Epithelial cell of prostate (primary cell): ENCODE measurements at regions not wholly inside any gene's neighbourhood (a gene's known extent, or its start where the extent isn't known, plus 50 kb on each side); places are given as distances from the start of the nearest gene placed in this dataset.

Experiments
- DNase-seq: peaks from one replicate; pipeline ENCODE4 v3.0.0-alpha.2; 2011; ENCODE audit warnings: low read depth, low spot score
- H3K27ac ChIP-seq: fragments of 450-650 bp; 2 replicates; pipeline ENCODE4 v1.5.1; 2017; ENCODE audit warnings: mild to moderate bottlenecking

- no peak for DNase-seq
Measured at GRCh38 chr16:88295671-88296436, 86.9 kb upstream of the ZNF469 start.

GRCh38 chr16:88296437-88297177, 86.2 kb upstream of the ZNF469 start:
- no peak overlapping the region for H3K27ac ChIP-seq
- no peak for DNase-seq

More at GRCh38 chr16:88295671-88296436, 86.9 kb upstream of the ZNF469 start:
- no peak overlapping the region for H3K27ac ChIP-seq

GRCh38 chr16:88297178-88297720, 85.5 kb upstream of the ZNF469 start:
- DNase-seq = no peak
- H3K27ac ChIP-seq = no peak overlapping the region

- DNase-seq = peak; percentile 66
Measured at GRCh38 chr16:88298181-88298832, 84.5 kb upstream of the ZNF469 start.

GRCh38 chr16:88298833-88299745, 83.7 kb upstream of the ZNF469 start:
- peak overlapping the region; percentile 68 for H3K27ac ChIP-seq
- DNase-seq = peak; percentile 39

More at GRCh38 chr16:88298181-88298832, 84.5 kb upstream of the ZNF469 start:
- H3K27ac ChIP-seq = peak overlapping the region; percentile 68

GRCh38 chr16:88299751-88300462, 82.9 kb upstream of the ZNF469 start:
- peak overlapping the region; percentile 68 for H3K27ac ChIP-seq
- no peak for DNase-seq

- no peak for DNase-seq
- no peak overlapping the region for H3K27ac ChIP-seq
Measured at GRCh38 chr16:88300463-88300835, 82.3 kb upstream of the ZNF469 start.

GRCh38 chr16:88301431-88301830, 81.3 kb upstream of the ZNF469 start:
- H3K27ac ChIP-seq = no peak overlapping the region
- DNase-seq = no peak

- no peak overlapping the region for H3K27ac ChIP-seq
- DNase-seq = no peak
Measured at GRCh38 chr16:88301886-88302285, 80.9 kb upstream of the ZNF469 start.

GRCh38 chr16:88302666-88303065, 80.1 kb upstream of the ZNF469 start:
- H3K27ac ChIP-seq = no peak overlapping the region
- no peak for DNase-seq

GRCh38 chr16:88303405-88303804, 79.4 kb upstream of the ZNF469 start:
- H3K27ac ChIP-seq = no peak overlapping the region
- DNase-seq = no peak

- no peak for DNase-seq
- H3K27ac ChIP-seq = peak overlapping the region; percentile 16
Measured at GRCh38 chr16:88303890-88304819, 78.6 kb upstream of the ZNF469 start.

GRCh38 chr16:88305176-88305575, 77.6 kb upstream of the ZNF469 start:
- no peak overlapping the region for H3K27ac ChIP-seq
- DNase-seq = no peak

- DNase-seq = no peak
- H3K27ac ChIP-seq = no peak overlapping the region
Measured at GRCh38 chr16:88306411-88306810, 76.3 kb upstream of the ZNF469 start.

GRCh38 chr16:88306860-88307545, 75.8 kb upstream of the ZNF469 start:
- H3K27ac ChIP-seq = no peak overlapping the region
- no peak for DNase-seq

- H3K27ac ChIP-seq = no peak overlapping the region
- DNase-seq = no peak
Measured at GRCh38 chr16:88308441-88309173, 74.2 kb upstream of the ZNF469 start.
